EH (cell line): ENCODE measurements at regions not wholly inside any gene's neighbourhood (a gene's known extent, or its start where the extent isn't known, plus 50 kb on each side); places are given as distances from the start of the nearest gene placed in this dataset.

ENCODE experiments used
- DNase-seq: peaks from one replicate; pipeline ENCODE4 v3.0.0-alpha.2; 2015; ENCODE audit warnings: low read depth

DNA sequence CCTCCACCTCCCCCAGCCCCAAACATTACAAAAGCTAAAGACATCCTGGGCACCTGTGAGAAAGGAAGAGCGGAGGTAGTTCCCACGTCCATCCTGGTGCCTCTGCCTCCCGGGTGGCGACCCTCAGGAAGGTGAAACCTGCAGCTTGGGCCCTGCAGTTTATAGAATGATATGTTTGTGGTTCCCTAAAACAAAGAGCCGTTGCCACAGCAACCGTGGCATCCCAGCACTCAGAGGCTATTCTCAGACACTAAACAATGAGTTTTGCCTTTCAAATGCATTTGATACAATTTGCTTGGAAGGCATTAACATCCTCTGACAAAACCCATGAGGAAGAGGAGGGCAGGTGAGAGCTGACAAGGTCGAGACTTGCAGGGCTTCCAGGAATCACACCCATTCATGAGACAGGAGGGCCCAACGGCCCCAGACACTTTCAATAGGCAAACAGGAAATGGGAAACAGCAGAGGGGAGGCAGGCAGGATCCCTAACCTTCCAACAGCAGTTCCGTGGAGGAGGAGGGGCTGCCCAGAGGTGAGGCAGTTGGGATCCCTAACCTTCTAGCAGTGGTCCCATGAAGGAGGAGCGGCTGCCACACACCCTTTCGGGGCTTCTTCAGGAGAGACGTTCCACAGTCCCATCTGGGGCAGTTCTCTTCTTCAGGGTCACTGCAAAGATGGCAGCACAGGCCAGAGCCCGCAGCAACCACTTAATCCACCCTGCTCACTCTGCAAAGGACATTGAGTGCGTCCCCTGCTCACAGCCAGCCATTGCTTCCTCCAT lies 379.2 kb downstream of the SHANK2 start:
- DNase-seq, result no peak

DNA sequence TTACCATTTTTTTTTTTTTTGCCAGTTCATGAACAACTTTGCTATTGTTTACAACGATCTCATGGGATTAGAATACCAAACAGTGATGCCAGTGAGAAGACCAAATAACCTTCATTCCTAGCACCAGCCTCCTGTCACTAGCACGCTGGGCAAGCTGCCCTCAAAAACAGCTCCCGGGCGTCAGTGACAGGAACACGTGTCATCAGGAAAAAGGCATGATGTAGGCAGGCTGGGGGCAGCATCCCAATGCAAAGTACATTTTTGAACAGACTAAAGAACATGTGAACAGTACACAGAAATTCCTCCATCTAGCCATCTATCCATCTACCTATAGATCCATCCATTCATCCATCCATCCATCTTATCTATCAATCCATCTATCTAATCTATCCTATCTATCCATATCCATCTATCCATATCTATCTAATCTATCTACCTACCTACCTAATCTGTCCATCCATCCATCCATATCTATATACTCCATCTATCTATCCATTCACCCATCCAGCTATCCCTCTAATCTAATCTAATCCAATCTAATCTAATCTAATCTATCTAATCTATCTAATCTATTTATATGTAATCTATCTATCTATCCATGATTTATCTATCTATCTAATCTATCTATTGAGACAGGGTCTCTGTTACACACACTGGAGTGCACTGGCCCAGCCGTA lies 378.5 kb downstream of the SHANK2 start:
- DNase-seq, result no peak

- DNase-seq, result no peak
Observed at GRCh38 chr11:70876685-70877084, 375.7 kb downstream of the SHANK2 start.

DNA sequence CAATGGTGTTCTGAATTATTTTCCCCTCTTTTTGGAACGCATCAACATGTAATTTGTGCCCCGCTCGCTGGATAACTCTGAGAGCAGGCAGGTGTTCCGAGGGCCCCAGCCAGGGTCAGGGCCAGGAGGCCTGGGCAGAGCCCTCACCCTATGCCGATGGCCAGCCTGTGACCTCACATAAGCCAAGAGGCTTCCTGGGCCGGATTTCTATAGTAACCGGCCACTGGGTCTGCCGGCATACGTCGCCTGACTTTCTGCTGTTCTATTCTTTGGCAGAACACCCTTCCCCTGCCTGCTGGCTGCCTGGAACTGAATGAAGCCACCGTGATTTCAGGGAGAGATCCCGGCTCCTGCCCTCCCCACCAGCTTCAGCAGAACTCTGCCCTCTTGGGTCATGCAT lies 375.2 kb downstream of the SHANK2 start:
- DNase-seq, result no peak

DNA sequence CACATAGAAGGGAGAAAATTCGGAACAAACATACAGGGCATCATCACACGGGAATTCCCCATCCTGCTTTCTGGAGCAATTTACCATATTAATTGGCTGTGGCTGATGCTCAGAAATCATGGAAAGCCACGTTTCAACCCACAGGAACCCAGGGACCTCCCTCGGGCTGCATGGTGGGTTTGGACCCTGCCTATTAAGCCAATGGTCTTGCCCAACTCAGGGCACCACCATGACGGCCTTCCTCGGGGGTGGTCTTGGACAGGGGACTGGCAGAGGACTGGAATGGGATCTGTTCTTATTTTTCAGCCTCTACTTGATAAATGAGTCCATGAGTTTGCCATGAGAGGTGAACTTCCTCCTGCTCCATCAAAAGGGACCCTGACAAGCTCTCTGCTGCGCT lies 374.0 kb downstream of the SHANK2 start:
- DNase-seq, result no peak

DNA sequence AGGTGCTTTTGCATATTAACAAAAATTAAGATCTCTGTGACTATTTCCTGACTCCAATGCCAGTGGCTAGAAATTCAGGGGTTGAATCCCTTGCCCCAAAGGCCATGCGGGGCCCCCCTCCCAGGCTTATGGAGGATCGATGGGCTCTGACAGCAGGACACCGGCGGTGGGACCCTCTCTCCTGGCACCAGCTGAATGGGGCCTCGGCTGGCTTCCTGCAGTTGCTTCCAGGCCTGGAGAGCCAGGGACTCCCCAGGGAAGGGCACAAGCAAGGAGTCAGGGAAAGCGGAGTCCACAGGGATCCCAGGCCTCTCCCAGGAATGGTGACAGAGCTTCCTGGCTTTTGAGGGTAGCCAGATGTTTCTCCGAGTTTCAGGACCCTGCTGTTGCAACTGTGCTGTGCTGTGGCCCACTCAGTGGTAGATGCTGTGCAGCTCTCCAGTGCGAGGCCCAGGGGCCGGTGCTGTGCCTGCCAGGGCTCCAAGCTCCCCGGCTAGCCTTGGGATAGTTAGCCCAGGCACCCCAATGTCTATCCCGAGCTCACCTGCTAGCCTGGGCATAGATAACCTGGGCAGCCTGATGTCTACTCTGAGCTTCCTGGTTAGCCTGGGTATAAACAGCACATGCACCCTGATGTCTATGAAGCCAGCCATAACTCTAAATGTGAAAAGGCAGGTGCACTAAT lies 372.6 kb downstream of the SHANK2 start:
- DNase-seq, result no peak

GRCh38 chr11:70880416-70880815 lies 372.0 kb downstream of the SHANK2 start:
- no peak for DNase-seq

- no peak for DNase-seq
Observed at GRCh38 chr11:70881948-70882715, 370.2 kb downstream of the SHANK2 start.

GRCh38 chr11:70882716-70883085 lies 369.7 kb downstream of the SHANK2 start:
- DNase-seq, result no peak

GRCh38 chr11:70883323-70883940 lies 368.9 kb downstream of the SHANK2 start:
- DNase-seq, result no peak

DNA sequence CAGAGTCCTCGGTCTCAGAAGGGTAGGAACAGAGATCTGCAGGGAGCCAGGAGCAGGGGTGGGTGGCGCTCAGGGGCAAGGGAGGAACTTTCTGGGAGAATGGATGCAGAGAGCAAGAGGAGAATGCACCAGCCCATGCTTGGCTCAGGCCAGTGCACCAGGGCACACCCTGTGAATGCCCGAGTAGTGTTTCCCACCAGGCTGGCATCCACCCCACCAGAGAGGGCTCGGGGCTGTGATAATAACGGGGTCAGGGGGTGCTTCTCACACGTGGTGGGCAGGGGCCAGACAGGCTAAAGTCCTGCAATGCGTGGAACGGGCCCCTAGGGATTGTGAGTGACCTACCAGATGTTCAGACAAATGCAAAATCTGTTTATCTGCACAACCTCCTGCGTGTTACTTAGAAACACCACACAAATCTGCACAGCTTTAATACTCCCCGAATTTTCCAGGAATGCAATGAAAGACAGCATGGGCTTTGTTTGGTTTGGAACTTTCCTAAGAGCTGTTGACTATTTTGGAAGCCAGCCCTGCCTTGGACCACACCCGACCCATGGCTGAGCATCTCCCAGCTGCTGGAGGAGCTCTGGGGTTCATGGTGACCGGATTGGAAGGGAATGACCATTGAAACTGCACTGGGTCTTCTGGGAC lies 368.3 kb downstream of the SHANK2 start:
- DNase-seq, result no peak

- no peak for DNase-seq
Observed at GRCh38 chr11:70885281-70886231, 366.8 kb downstream of the SHANK2 start.

- no peak for DNase-seq
Observed at GRCh38 chr11:70886256-70886655, 366.1 kb downstream of the SHANK2 start.

DNA sequence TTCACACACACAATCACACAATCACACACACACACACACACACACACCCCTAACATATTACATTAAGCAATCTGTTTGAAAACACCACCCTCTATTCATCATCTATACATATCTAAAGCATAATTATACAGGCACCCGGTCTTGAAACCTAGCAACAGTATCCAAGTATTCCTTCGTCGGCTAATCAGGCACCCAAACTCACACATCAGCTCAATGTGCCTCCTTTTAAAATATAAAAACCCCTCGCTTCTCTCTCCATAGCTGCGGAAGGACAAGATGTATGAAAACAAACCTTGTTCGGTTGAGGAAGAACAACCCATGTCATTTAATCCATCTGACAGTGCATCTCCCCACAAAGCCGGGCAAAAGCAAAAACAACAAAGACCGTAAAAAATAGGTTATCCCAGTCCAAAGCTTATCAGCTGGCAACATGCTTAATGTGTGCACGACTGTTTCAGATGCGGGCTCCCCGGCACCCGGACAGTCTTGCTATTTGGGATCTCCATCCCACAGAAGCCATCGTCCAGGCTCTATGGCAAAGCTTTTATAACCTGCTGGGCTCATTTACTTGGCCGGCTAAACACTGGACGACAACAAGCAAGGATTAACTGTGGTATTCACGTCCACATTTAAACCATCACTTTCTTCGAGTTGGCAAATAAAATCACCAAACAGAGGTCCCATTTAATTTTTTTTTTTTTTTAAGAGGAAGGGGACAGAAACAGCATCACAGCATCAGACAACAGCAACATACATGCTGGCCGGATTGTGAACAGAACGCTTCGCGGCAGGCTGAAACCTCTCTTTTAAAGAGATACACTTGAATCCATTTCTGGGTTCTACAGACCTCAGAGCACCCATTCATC lies 365.5 kb downstream of the SHANK2 start:
- no peak for DNase-seq

DNA sequence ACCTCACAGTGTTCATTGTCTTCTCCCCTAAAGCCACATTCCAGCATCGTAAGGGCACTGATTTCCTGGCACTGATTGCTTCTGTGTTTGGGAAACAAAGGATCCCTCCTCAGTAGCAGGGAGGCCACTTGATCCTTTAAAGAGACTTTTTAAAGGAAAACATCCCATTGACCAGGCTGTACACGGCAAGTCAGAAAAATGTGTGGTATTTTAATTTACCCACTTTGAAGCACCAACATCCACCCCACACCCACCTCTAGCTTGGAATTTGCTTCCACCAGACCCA lies 364.9 kb downstream of the SHANK2 start:
- DNase-seq, result no peak

GRCh38 chr11:70888061-70888460 lies 364.3 kb downstream of the SHANK2 start:
- DNase-seq, result no peak

- DNase-seq, result no peak
Observed at GRCh38 chr11:70889411-70889810, 363.0 kb downstream of the SHANK2 start.

DNA sequence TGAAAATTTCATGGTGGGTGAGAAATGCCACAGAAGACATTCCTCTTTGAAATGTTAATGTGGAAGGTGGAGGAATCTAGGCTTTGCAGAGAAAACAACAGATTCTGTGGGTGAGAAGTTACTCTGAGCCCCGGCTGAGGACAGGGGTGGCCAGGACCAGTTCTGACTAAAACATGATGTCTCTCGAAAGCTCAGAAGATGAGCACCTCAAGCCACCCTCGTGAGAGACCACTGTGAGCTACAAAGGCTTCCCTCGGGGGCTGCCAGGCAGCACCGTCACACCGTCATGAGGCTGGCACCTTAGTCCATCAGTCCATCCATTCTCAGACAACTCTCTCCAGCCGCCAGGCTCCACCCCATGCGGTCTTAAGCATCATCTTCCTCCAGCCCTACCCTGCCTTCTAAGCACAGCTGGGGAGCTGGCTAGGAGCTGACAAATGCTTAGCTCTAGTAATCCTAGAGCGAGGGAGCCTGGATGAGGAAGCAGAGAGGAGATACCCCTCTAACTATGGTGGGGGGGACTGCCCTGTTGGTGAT lies 360.5 kb downstream of the SHANK2 start:
- DNase-seq, result no peak

DNA sequence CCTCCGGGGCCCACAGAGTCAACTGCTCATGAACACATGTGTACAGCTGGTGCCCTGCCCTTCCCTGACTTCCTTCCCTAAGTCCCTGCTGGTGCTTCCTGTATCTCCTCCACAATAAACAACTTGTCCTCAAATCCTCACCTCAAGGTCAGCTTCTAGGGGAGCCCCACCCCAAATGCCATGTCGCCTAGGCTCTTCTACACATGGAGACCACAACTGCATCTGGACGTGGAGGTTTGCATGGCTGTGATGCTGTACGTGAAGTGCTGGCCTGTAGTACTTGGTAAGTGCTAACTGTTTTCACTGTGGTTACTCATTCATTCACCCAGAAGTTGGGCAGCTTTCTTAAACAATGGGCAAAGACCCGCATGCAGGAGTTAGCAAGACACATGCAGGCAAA lies 359.5 kb downstream of the SHANK2 start:
- DNase-seq, result no peak
